OCI-M1 (cell line): ENCODE measurements at regions not wholly inside any gene's neighbourhood (a gene's known extent, or its start where the extent isn't known, plus 50 kb on each side); places are given as distances from the start of the nearest gene placed in this dataset.

Experiments used
- DNase-seq: peaks from one replicate; lab custom pipeline; 2025; lab: John Stamatoyannopoulos, UW

GRCh38 chr3:153313302-153313965, 151.4 kb downstream of the RAP2B start:
- no peak for DNase-seq

- no peak for DNase-seq
These were observed 152.0 kb downstream of the RAP2B start for GRCh38 chr3:153314038-153314437.

- DNase-seq = no peak
These were observed 153.8 kb downstream of the RAP2B start for GRCh38 chr3:153315781-153316180.

- DNase-seq = peak; percentile 25
These were observed 157.9 kb downstream of the RAP2B start for GRCh38 chr3:153319705-153320554.

- no peak for DNase-seq
These were observed 158.6 kb downstream of the RAP2B start for GRCh38 chr3:153320585-153321128.

- DNase-seq = no peak
These were observed 166.7 kb downstream of the RAP2B start for GRCh38 chr3:153328690-153329089.

GRCh38 chr3:153330901-153331300, 168.9 kb downstream of the RAP2B start:
- DNase-seq = no peak

- DNase-seq = no peak
These were observed 169.7 kb downstream of the RAP2B start for GRCh38 chr3:153331676-153332075.

GRCh38 chr3:153334558-153334957, 172.5 kb downstream of the RAP2B start:
- DNase-seq = no peak

GRCh38 chr3:153337369-153337768, 175.3 kb downstream of the RAP2B start:
- DNase-seq = no peak

- DNase-seq = no peak
These were observed 176.5 kb downstream of the RAP2B start for GRCh38 chr3:153338487-153338886.

- DNase-seq = no peak
These were observed 177.0 kb downstream of the RAP2B start for GRCh38 chr3:153339065-153339464.

- DNase-seq = no peak
These were observed 182.2 kb downstream of the RAP2B start for GRCh38 chr3:153343988-153344782.

GRCh38 chr3:153348457-153349107, 186.6 kb downstream of the RAP2B start:
- no peak for DNase-seq

- peak; percentile 12 for DNase-seq
These were observed 187.1 kb downstream of the RAP2B start for GRCh38 chr3:153349108-153349499.

GRCh38 chr3:153350420-153350819, 188.4 kb downstream of the RAP2B start:
- no peak for DNase-seq

- peak; percentile 56 for DNase-seq
These were observed 192.6 kb downstream of the RAP2B start for GRCh38 chr3:153354641-153355040.

GRCh38 chr3:153355559-153355958, 193.5 kb downstream of the RAP2B start:
- no peak for DNase-seq

GRCh38 chr3:153356908-153357307, 194.9 kb downstream of the RAP2B start:
- DNase-seq = no peak

- DNase-seq = no peak
These were observed 195.4 kb downstream of the RAP2B start for GRCh38 chr3:153357436-153357835.

- DNase-seq = no peak
These were observed 207.7 kb downstream of the RAP2B start for GRCh38 chr3:153369561-153370374.
